GM23338 (cell line): ENCODE measurements at regions not wholly inside any gene's neighbourhood (a gene's known extent, or its start where the extent isn't known, plus 50 kb on each side); places are given as distances from the start of the nearest gene placed in this dataset.

ENCODE experiments used
- CREB1 ChIP-seq: fragments of 250-450 bp; sonication (Bioruptor Pico); IDR thresholded peaks from 2 replicates; pipeline ENCODE4 v1.5.0; 2020; ENCODE audit warnings: low read depth, mild to moderate bottlenecking, moderate library complexity
- CTCF ChIP-seq, 2 experiments: fragments of 200-600 bp in 1 of 2; sonication (generic) in 1 of 2; conservative IDR thresholded peaks; 2 replicates each; pipeline versions ENCODE4 v1.5.1 to v1.6.1; 2016 to 2017; ENCODE audit warnings: antibody characterized with exemption in 2 of 2, low read depth in 2 of 2, mild to moderate bottlenecking in 2 of 2, moderate library complexity in 1 of 2
- EZH2 ChIP-seq: fragments of 200-600 bp; sonication (generic); IDR thresholded peaks from one replicate; pipeline ENCODE4 v1.8.0; 2017; ENCODE audit warnings: antibody characterized with exemption, mild to moderate bottlenecking, low read depth; ENCODE audit not compliant: unreplicated experiment
- POLR2AphosphoS5 ChIP-seq: IDR thresholded peaks from 2 replicates; pipeline ENCODE4 v1.6.1; 2016; ENCODE audit warnings: antibody characterized with exemption, low read depth
- REST ChIP-seq: IDR thresholded peaks from one replicate; pipeline ENCODE4 v1.6.1; 2018; ENCODE audit warnings: antibody characterized with exemption; ENCODE audit not compliant: unreplicated experiment
- ZNF331 ChIP-seq: fragments of 250-450 bp; sonication (Bioruptor Pico); IDR thresholded peaks from 2 replicates; pipeline ENCODE4 v1.5.0; 2020; ENCODE audit warnings: low read depth, mild to moderate bottlenecking, moderate library complexity

GRCh38 chr6:164164876-164165275 is 750.4 kb downstream of the QKI start:
- TF ChIP-seq REST (no peak), CTCF (conservative IDR thresholded peaks at IDR 0.05; ENCODE audit: low read depth in 2 of 2) (no peak), POLR2AphosphoS5 (no peak), CREB1 (CRISPR knock-in tag) (no peak), ZNF331 (no peak), EZH2 (no peak)
